HUES6 (cell line): ENCODE measurements at regions not wholly inside any gene's neighbourhood (a gene's known extent, or its start where the extent isn't known, plus 50 kb on each side); places are given as distances from the start of the nearest gene placed in this dataset.

Experiments used
- H3K27ac ChIP-seq: 2 replicates; pipeline ENCODE4 v1.7.0; 2013; ENCODE audit warnings: low read depth, mild to moderate bottlenecking, low read length, inconsistent platforms
- H3K27me3 ChIP-seq: 2 replicates; pipeline ENCODE4 v1.6.1; 2013; ENCODE audit warnings: low read length; ENCODE audit not compliant: control insufficient read depth, insufficient read depth
- H3K36me3 ChIP-seq: 2 replicates; pipeline ENCODE4 v1.6.1; 2013; ENCODE audit warnings: low read length; ENCODE audit not compliant: control insufficient read depth, insufficient read depth
- H3K4me1 ChIP-seq: 2 replicates; pipeline ENCODE4 v1.6.1; 2013; ENCODE audit warnings: low read length; ENCODE audit not compliant: control insufficient read depth, insufficient read depth
- H3K4me3 ChIP-seq: 2 replicates; pipeline ENCODE4 v1.5.1; 2013; ENCODE audit warnings: low read depth, low read length
- H3K9ac ChIP-seq: one replicate; pipeline ENCODE4 v1.6.1; 2013; ENCODE audit warnings: mild to moderate bottlenecking, low read length
- H3K9me3 ChIP-seq: 2 replicates; pipeline ENCODE4 v1.6.1; 2013; ENCODE audit warnings: low read depth, low read length; ENCODE audit not compliant: control insufficient read depth, insufficient read depth

- Histone ChIP-seq H3K4me3 (no peak overlapping the region), H3K27me3 (no peaks in the 10 kb centered on the region), H3K27ac (no peak overlapping the region), H3K36me3 (no peaks in the 10 kb centered on the region), H3K4me1 (0 out of 2 replicates have a peak, but pooled peaks cover 3% of the 10 kb centered on the region), H3K9me3 (no peaks in the 10 kb centered on the region), H3K9ac (no peak overlapping the region)
Observed at GRCh38 chr18:41538751-41539150, 416.3 kb upstream of the PIK3C3 start.

GRCh38 chr18:41537666-41538065 lies 417.4 kb upstream of the PIK3C3 start:
- Histone ChIP-seq H3K36me3 (no peaks in the 10 kb centered on the region), H3K27ac (no peak overlapping the region), H3K9me3 (no peaks in the 10 kb centered on the region), H3K27me3 (no peaks in the 10 kb centered on the region), H3K4me3 (no peak overlapping the region), H3K4me1 (0 out of 2 replicates have a peak, but pooled peaks cover 4% of the 10 kb centered on the region), H3K9ac (no peak overlapping the region)

GRCh38 chr18:41532344-41533086 lies 422.5 kb upstream of the PIK3C3 start:
- Histone ChIP-seq H3K4me3 (no peak overlapping the region), H3K4me1 (peaks cover 4% of the 10 kb centered on the region; the same call in 1 of the 2 replicates), H3K27ac (no peak overlapping the region), H3K9me3 (no peaks in the 10 kb centered on the region), H3K36me3 (no peaks in the 10 kb centered on the region), H3K9ac (no peak overlapping the region), H3K27me3 (no peaks in the 10 kb centered on the region)

GRCh38 chr18:41530970-41531369 lies 424.1 kb upstream of the PIK3C3 start:
- H3K36me3 ChIP-seq = no peaks in the 10 kb centered on the region
- no peaks in the 10 kb centered on the region for H3K27me3 ChIP-seq
- no peaks in the 10 kb centered on the region for H3K9me3 ChIP-seq
- H3K4me1 ChIP-seq = peaks cover 4% of the 10 kb centered on the region; the same call in 1 of the 2 replicates
- H3K27ac ChIP-seq = no peak overlapping the region
- H3K4me3 ChIP-seq = no peak overlapping the region
- no peak overlapping the region for H3K9ac ChIP-seq

GRCh38 chr18:41529093-41529492 lies 425.9 kb upstream of the PIK3C3 start:
- no peak overlapping the region for H3K9ac ChIP-seq
- no peak overlapping the region for H3K4me3 ChIP-seq
- no peaks in the 10 kb centered on the region for H3K36me3 ChIP-seq
- H3K27me3 ChIP-seq = no peaks in the 10 kb centered on the region
- H3K4me1 ChIP-seq = peaks cover 4% of the 10 kb centered on the region; the same call in 1 of the 2 replicates
- no peak overlapping the region for H3K27ac ChIP-seq
- no peaks in the 10 kb centered on the region for H3K9me3 ChIP-seq

- H3K9ac ChIP-seq = no peak overlapping the region
- no peaks in the 10 kb centered on the region for H3K27me3 ChIP-seq
- H3K4me1 ChIP-seq = no peaks in the 10 kb centered on the region; the same call in 1 of the 2 replicates
- H3K27ac ChIP-seq = no peak overlapping the region
- H3K4me3 ChIP-seq = no peak overlapping the region
- no peaks in the 10 kb centered on the region for H3K36me3 ChIP-seq
- no peaks in the 10 kb centered on the region for H3K9me3 ChIP-seq
Observed at GRCh38 chr18:41526054-41526453, 429.0 kb upstream of the PIK3C3 start.

GRCh38 chr18:41524674-41525470 lies 430.2 kb upstream of the PIK3C3 start:
- Histone ChIP-seq H3K27ac (no peak overlapping the region), H3K4me1 (no peaks in the 10 kb centered on the region; the same call in 1 of the 2 replicates), H3K9me3 (no peaks in the 10 kb centered on the region), H3K4me3 (no peak overlapping the region), H3K36me3 (no peaks in the 10 kb centered on the region), H3K9ac (no peak overlapping the region), H3K27me3 (no peaks in the 10 kb centered on the region)

GRCh38 chr18:41517142-41517541 lies 437.9 kb upstream of the PIK3C3 start:
- H3K36me3 ChIP-seq = no peaks in the 10 kb centered on the region; the same call in 1 of the 2 replicates
- H3K4me3 ChIP-seq = no peak overlapping the region
- no peaks in the 10 kb centered on the region for H3K9me3 ChIP-seq
- no peaks in the 10 kb centered on the region for H3K4me1 ChIP-seq
- H3K27ac ChIP-seq = no peak overlapping the region
- no peaks in the 10 kb centered on the region for H3K27me3 ChIP-seq
- H3K9ac ChIP-seq = no peak overlapping the region

- Histone ChIP-seq H3K4me3 (no peak overlapping the region), H3K27ac (no peak overlapping the region), H3K9me3 (no peaks in the 10 kb centered on the region), H3K9ac (no peak overlapping the region), H3K27me3 (no peaks in the 10 kb centered on the region), H3K4me1 (no peaks in the 10 kb centered on the region), H3K36me3 (no peaks in the 10 kb centered on the region; the same call in 1 of the 2 replicates)
Observed at GRCh38 chr18:41513438-41513837, 441.6 kb upstream of the PIK3C3 start.

GRCh38 chr18:41504316-41504715 lies 450.7 kb upstream of the PIK3C3 start:
- H3K4me1 ChIP-seq = no peaks in the 10 kb centered on the region; the same call in 1 of the 2 replicates
- H3K4me3 ChIP-seq = no peak overlapping the region
- H3K36me3 ChIP-seq = no peaks in the 10 kb centered on the region
- H3K9me3 ChIP-seq = no peaks in the 10 kb centered on the region
- no peaks in the 10 kb centered on the region for H3K27me3 ChIP-seq
- no peak overlapping the region for H3K9ac ChIP-seq
- no peak overlapping the region; the same call in 1 of the 2 replicates for H3K27ac ChIP-seq

GRCh38 chr18:41501848-41502247 lies 453.2 kb upstream of the PIK3C3 start:
- Histone ChIP-seq H3K9me3 (no peaks in the 10 kb centered on the region), H3K4me3 (no peak overlapping the region), H3K36me3 (no peaks in the 10 kb centered on the region), H3K27me3 (no peaks in the 10 kb centered on the region), H3K9ac (no peak overlapping the region), H3K27ac (no peak overlapping the region), H3K4me1 (no peaks in the 10 kb centered on the region; the same call in 1 of the 2 replicates)
